HCT116 (cell line): ENCODE measurements at regions not wholly inside any gene's neighbourhood (a gene's known extent, or its start where the extent isn't known, plus 50 kb on each side); places are given as distances from the start of the nearest gene placed in this dataset.

Source experiments
- ATAC-seq: fragments of 200-7000 bp; cut with Tn5 transposase; 2 replicates; pipeline ENCODE4 v1.9.1; 2020; ENCODE audit warnings: mild to moderate bottlenecking, moderate library complexity
- BruUV-seq: library from RNA; stranded (reverse); fragments of 400-500 nt; replicated peaks from 2 replicates; lab custom pipeline; 2021; lab: Mats Ljungman, UMichigan
- CTCF ChIA-PET: fragments of 300-600 bp; sonication (Branson Sonifier 250); formaldehyde crosslinking; loops from one replicate; lab custom pipeline; 2021; ENCODE audit warnings: antibody characterized with exemption; lab: Charles Lee
- POLR2A ChIA-PET: fragments of 300-600, 350-600 bp; sonication (Branson Sonifier 250); formaldehyde crosslinking; loops from one replicate; lab custom pipeline; 2021; ENCODE audit warnings: antibody characterized with exemption; lab: Charles Lee
- RAD21 ChIA-PET, 2 experiments: fragments of 300-600 bp; sonication (Branson Sonifier 250); formaldehyde crosslinking; loops; one replicate each; lab custom pipeline; 2023; ENCODE audit warnings: low total read pairs in 2 of 2; ENCODE audit not compliant: uncharacterized antibody in 2 of 2, unreplicated experiment in 2 of 2, low non-redundant PET in 1 of 2; lab: Charles Lee
- DNase-seq: peaks from one replicate; pipeline ENCODE4 v3.0.0-alpha.2; 2010; ENCODE audit warnings: low read depth, low spot score
- H2AFZ ChIP-seq: fragments of 200-600 bp; shearing (Covaris generic), sonication (generic); 2 replicates; pipeline ENCODE4 v1.6.1; 2017; ENCODE audit warnings: low read depth, mixed run types, mixed read lengths, antibody characterized with exemption, low read length; ENCODE audit not compliant: poor library complexity, severe bottlenecking
- H3K27ac ChIP-seq: 2 replicates; pipeline ENCODE4 v1.5.1; 2012; ENCODE audit warnings: low read depth, low read length
- H3K27me3 ChIP-seq: fragments of 200-600 bp; sonication (generic); 2 replicates; pipeline ENCODE4 v1.6.1; 2016; ENCODE audit warnings: mixed run types, low read length, mixed read lengths; ENCODE audit not compliant: insufficient read depth
- H3K36me3 ChIP-seq, 2 experiments: fragments of 200-500 bp in 1 of 2; fragments of 200-600 bp in 1 of 2; sonication (Bioruptor generic) in 1 of 2; sonication (generic) in 1 of 2; 2 replicates each; pipeline versions ENCODE4 v1.5.1 to v1.6.1; 2014 to 2016; ENCODE audit warnings: low read length in 2 of 2, inconsistent platforms in 1 of 2, mixed read lengths in 1 of 2, mixed run types in 1 of 2; ENCODE audit not compliant: insufficient read depth in 2 of 2, control insufficient read depth in 1 of 2
- H3K4me1 ChIP-seq, 2 experiments: fragments of 200-600 bp in 1 of 2; sonication (generic) in 1 of 2; 2 replicates each; pipeline versions ENCODE4 v1.5.1 to v1.6.1; 2012 to 2017; ENCODE audit warnings: low read length in 2 of 2, inconsistent platforms in 1 of 2, mild to moderate bottlenecking in 1 of 2, mixed read lengths in 1 of 2, mixed run types in 1 of 2, moderate library complexity in 1 of 2; ENCODE audit not compliant: insufficient read depth in 2 of 2, control insufficient read depth in 1 of 2
- H3K4me2 ChIP-seq: fragments of 200-600 bp; sonication (generic); 2 replicates; pipeline ENCODE4 v1.6.1; 2017; ENCODE audit warnings: mixed run types, low read length, mixed read lengths
- H3K4me3 ChIP-seq, 2 experiments: fragments of 200-600 bp in 1 of 2; sonication (generic) in 1 of 2; replicated peaks in 1 of 2; 2 replicates each; pipeline ENCODE4 v1.5.1; 2011 to 2016; ENCODE audit warnings: low read length in 2 of 2, control low read depth in 1 of 2, low read depth in 1 of 2, mild to moderate bottlenecking in 1 of 2, mixed read lengths in 1 of 2, mixed run types in 1 of 2
- H3K79me2 ChIP-seq: fragments of 200-600 bp; sonication (generic); 2 replicates; pipeline ENCODE4 v1.6.1; 2017; ENCODE audit warnings: mild to moderate bottlenecking, mixed run types, low read length, moderate library complexity, mixed read lengths; ENCODE audit not compliant: insufficient read depth
- H3K9ac ChIP-seq: fragments of 200-600 bp; sonication (generic); 2 replicates; pipeline ENCODE4 v1.6.1; 2016; ENCODE audit warnings: low read length, mixed read lengths
- H3K9me2 ChIP-seq: fragments of 200-600 bp; sonication (generic), shearing (Covaris generic); 2 replicates; pipeline ENCODE4 v1.6.1; 2017; ENCODE audit warnings: mixed run types, mild to moderate bottlenecking, moderate library complexity; ENCODE audit not compliant: insufficient read depth
- H3K9me3 ChIP-seq, 2 experiments: fragments of 200-500 bp in 1 of 2; fragments of 200-600 bp in 1 of 2; sonication (Bioruptor generic) in 1 of 2; sonication (generic) in 1 of 2; 2 replicates each; pipeline ENCODE4 v1.6.1; 2014 to 2017; ENCODE audit warnings: low read length in 2 of 2, mixed read lengths in 2 of 2, inconsistent platforms in 1 of 2, low read depth in 1 of 2, mild to moderate bottlenecking in 1 of 2, mixed run types in 1 of 2, moderate library complexity in 1 of 2; ENCODE audit not compliant: control insufficient read depth in 1 of 2, insufficient read depth in 1 of 2
- H4K20me1 ChIP-seq: fragments of 200-600 bp; sonication (generic), shearing (Covaris generic); 2 replicates; pipeline ENCODE4 v1.6.1; 2017; ENCODE audit warnings: mixed run types, mild to moderate bottlenecking, moderate library complexity; ENCODE audit not compliant: insufficient read depth
- ATF3 ChIP-seq: IDR thresholded peaks from 2 replicates; pipeline ENCODE4 v1.6.1; 2012
- CBX3 ChIP-seq: IDR thresholded peaks from 2 replicates; pipeline ENCODE4 v1.6.1; 2012; ENCODE audit warnings: low read depth
- MAX ChIP-seq: IDR thresholded peaks from 2 replicates; pipeline ENCODE4 v1.6.1; 2012
- REST ChIP-seq: IDR thresholded peaks from 2 replicates; pipeline ENCODE4 v1.6.1; 2012; ENCODE audit warnings: low read depth
- ZFX ChIP-seq: fragments of 450-650 bp; IDR thresholded peaks from 2 replicates; pipeline ENCODE4 v1.6.1; 2017
- ZNF274 ChIP-seq: fragments of 200-500 bp; sonication (Bioruptor generic); IDR thresholded peaks from 2 replicates; pipeline ENCODE4 v1.6.1; 2014; ENCODE audit warnings: mild to moderate bottlenecking, low read depth, low read length, inconsistent platforms
- intact Hi-C: fragments of 100-400 bp; cut with micrococcal nuclease; formaldehyde crosslinking; loops from 2 replicates; pipeline ENCODE4 v1.10.0; 2022

- TF ChIP-seq CBX3 (no peak), ZFX (no peak), ZNF274 (no peak), REST (no peak)
- ATAC-seq: no peak
- Histone ChIP-seq H3K9ac (no peak overlapping the region), H4K20me1 (no peaks in the 10 kb centered on the region), H3K79me2 (no peaks in the 10 kb centered on the region), H3K27ac (no peak overlapping the region), H3K27me3 (no peaks in the 10 kb centered on the region), H3K9me3 (peaks cover 3 to 27% of the 10 kb centered on the region in 2 experiments; a peak in 2 of 4 replicates), H3K36me3 (no peaks in the 10 kb centered on the region), H3K9me2 (no peaks in the 10 kb centered on the region), H3K4me3 (no peak overlapping the region), H3K4me1 (no peaks in the 10 kb centered on the region), H2AFZ (no peak overlapping the region), H3K4me2 (no peak overlapping the region)
- ChIA-PET CTCF (no interaction called here), POLR2A (no interaction called here), RAD21 (no interaction called here)
- intact Hi-C loops: no loop called here
- DNase-seq: no peak
- no TSS peak for BruUV-seq
Measured at GRCh38 chr11:80031014-80031600, 590.3 kb upstream of the TENM4 start.

- no peak overlapping the region for H3K9ac ChIP-seq
- no peaks in the 10 kb centered on the region for H3K79me2 ChIP-seq
- DNase-seq: no peak
- RAD21 ChIA-PET: no interaction called here
- H2AFZ ChIP-seq: no peak overlapping the region
- H3K36me3 ChIP-seq: no peaks in the 10 kb centered on the region
- no peak overlapping the region for H3K4me3 ChIP-seq
- ATAC-seq: no peak
- peaks cover 3 to 27% of the 10 kb centered on the region in 2 experiments; a peak in 2 of 4 replicates for H3K9me3 ChIP-seq
- no peaks in the 10 kb centered on the region for H3K4me1 ChIP-seq
- CTCF ChIA-PET: no interaction called here
- no peaks in the 10 kb centered on the region for H4K20me1 ChIP-seq
- TF ChIP-seq ATF3 (no peak), ZFX (no peak), MAX (no peak)
- intact Hi-C loops: no loop called here
- H3K4me2 ChIP-seq: no peak overlapping the region
- no peak overlapping the region for H3K27ac ChIP-seq
- no TSS peak for BruUV-seq
- H3K9me2 ChIP-seq: no peaks in the 10 kb centered on the region
- no peaks in the 10 kb centered on the region for H3K27me3 ChIP-seq
- POLR2A ChIA-PET: no interaction called here
Measured at GRCh38 chr11:80028998-80029397, 588.2 kb upstream of the TENM4 start.
